Stimulated activated CD4-positive, alpha-beta T cell treated with anti-CD3 and anti-CD28 coated beads, Interleukin-15, amount 100 ng/mL, for 24 hours (primary cell): ENCODE measurements at regions not wholly inside any gene's neighbourhood (a gene's known extent, or its start where the extent isn't known, plus 50 kb on each side); places are given as distances from the start of the nearest gene placed in this dataset.

Experiments used
- DNase-seq: peaks from one replicate; pipeline ENCODE4 v3.0.0-alpha.2; 2020

GRCh38 chr2:120902592-120902991 lies 166.9 kb downstream of the GLI2 start:
- no peak for DNase-seq

- DNase-seq = no peak
Observed at GRCh38 chr2:120904379-120904778, 168.7 kb downstream of the GLI2 start.

DNA sequence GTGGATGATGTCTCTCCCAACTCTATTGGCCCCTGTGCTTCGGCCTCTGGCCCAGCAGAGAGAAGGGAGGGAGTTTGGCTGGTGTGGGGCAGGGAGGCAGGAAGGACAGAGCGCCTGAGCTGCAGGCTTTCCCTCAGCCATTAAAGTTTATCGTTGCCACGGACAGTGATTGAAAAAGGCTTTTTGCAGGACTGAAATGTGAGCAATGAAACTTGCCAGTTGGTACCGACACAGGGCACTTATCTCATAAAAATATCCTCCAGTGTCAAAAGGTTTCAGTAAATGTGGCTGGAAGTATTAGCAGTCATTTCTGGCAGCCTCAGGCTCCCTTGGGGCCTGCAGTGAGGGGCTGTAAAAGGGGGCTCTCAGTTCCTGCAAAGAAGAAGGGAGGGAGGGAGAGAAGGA lies 169.2 kb downstream of the GLI2 start:
- DNase-seq = no peak

GRCh38 chr2:120905298-120905697 lies 169.6 kb downstream of the GLI2 start:
- DNase-seq = no peak

- DNase-seq = no peak
Observed at GRCh38 chr2:120905824-120906571, 170.3 kb downstream of the GLI2 start.

DNA sequence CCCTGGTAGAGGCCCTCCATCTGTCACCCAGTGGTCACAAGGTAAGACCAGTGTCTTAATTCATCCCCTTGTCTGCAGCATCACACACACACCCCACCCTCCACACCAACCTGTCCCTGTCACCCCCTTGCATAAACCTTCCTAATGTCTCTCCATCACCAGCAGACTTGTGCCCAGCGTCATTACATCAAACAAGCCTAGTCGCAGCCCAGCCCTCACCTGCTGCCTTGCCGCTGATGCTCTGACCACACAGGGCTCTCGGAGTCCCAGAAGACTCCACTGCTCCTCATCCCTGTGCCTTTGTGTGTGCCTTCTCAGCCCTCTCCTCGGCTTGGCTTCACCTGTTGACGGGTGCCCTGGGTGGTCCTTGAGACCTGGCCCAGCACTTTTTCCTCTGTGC lies 171.2 kb downstream of the GLI2 start:
- DNase-seq = no peak

DNA sequence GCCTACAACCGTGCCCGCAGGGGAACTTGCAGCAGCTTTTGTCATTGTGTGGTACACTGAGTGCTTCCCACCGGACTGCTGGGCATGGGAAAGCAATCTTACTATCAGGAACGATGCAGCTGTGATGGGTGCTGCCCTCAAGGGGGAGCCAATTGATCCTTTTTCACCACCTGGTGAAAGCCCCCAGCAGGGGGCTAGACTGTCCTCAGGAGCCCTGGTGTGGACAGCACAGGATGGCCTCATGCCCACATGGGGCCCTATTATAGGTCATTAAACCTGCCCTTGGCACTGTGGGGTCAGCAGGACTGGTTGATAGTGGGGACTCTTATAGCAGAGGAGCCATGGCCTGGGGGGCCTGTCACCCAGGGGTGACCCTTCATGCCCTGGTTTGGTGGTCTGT lies 172.2 kb downstream of the GLI2 start:
- DNase-seq = no peak

GRCh38 chr2:120908314-120908975 lies 172.8 kb downstream of the GLI2 start:
- DNase-seq = no peak

DNA sequence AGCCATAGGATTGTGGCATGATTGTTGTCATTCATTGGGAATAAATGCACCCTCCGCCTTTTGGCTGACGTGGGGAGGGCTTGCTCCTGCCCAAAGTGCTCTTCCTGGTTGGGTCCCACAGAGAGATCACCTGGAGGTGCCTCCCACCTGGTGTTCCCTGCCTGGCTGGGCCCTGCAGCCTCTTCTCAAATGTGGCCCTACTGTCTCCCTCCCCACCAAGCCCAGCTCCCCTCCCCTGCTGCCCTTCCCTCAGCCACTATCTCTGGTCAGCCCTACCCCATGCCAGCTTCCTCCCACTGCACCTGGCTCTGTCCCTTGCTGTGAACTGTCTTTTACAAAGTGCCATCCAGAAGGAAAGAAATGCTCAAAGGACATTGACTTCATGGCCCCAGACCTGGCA lies 173.4 kb downstream of the GLI2 start:
- DNase-seq = no peak

DNA sequence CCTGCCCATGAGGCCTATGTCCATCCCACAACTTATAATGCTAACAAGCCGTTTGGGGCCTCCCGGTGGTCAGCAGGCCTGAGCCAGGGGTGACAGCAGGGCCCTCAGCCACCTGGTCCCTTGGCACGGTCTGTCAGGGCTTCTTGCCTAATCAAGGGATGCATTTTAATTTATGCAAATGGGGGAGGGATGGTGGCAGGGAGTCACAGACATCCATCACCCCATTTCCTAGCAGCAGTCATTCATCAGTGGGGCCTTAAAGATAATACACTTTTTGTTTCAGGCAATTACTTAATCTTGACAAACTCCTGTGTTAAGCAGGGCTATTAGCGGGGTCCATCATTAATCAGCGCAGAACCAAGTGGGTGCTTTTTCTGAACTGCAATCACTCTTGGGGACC lies 174.5 kb downstream of the GLI2 start:
- no peak for DNase-seq

DNA sequence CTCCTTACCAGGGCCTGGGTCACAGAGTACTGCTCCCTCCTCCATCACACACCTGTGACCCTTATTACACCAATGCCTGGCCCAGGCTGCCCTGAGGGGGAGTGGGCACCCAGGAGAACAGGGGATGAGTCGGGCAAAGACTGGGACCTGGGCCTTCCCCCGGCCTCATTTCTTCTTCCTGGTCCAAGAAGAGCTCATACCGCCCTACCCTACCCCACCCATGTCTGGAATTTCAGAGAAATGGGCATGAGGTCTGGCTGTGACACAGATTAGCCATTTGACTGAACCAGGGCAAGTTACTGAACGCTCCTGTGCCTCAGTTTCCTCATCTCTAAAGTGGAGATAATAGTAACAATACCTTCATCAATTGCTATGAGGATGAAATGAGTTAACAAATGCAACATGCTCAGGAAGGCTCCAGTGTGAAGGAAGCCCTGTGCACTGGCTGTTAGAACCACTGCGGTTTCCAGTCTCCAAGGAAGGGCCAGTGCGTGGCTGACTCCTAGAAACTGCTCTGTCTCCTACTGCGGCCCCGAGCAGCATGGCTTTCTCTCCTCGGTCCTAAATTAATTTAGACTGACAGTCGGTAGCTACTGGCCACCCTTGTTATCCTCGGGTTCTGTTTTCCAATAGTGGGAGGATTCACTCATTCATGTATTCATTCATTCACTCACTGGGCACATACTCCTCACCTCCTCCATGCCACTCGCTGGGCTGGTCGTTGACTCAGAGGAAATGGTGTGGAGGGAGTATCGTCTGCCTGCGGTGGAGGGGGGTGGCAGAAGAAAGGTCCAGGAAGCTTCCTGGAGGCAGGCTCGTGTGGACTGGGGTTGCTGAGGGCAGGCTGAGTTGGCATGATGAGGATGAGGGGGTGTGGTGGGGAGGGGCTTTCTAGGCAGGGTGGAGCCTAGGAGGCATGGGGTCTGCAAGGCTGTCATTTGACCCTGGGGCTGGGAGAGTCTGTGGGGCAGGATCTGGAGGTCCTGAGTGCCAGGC lies 175.6 kb downstream of the GLI2 start:
- DNase-seq = no peak

DNA sequence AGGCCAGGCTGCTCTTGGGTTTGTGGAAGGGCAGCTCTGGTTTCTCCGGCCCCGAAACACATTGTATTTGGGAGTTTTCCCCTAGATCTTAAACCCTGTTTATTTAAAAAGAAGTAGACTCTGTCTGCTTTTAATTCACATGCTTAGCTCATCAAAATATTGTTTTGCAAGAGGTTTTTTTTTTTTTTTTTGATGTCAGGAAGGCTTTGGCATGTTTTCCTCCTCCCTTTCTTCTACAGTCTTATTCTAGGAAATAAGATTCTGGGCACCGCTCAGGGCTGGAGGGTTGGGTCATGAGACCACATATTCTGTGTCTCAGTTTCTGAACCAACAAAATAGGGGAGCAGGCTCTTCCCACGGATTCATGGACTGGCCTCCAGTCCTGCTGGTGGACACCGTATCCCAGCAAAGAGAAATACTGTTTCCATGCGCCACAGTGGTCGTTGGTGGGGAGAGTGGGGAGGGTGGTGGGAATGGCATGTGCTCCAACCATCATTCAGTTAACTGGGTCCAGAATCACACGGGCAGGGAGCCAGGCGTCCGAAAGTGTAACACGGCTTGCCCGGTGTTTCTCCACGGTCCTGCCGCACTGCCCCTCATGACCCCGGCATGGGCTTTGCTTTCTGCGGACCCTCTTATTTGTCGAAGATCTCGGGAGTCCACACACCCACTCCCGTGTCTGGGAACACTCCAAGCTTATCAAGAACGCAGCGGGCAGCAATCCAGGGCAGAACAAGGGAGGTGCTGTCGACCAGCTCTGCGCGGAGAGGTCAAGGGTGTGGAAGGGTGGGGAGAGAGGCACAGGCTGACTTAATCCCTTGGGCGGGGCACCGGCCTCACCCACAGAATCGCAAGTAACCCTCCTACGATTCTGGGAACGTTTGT lies 176.7 kb downstream of the GLI2 start:
- DNase-seq = no peak

DNA sequence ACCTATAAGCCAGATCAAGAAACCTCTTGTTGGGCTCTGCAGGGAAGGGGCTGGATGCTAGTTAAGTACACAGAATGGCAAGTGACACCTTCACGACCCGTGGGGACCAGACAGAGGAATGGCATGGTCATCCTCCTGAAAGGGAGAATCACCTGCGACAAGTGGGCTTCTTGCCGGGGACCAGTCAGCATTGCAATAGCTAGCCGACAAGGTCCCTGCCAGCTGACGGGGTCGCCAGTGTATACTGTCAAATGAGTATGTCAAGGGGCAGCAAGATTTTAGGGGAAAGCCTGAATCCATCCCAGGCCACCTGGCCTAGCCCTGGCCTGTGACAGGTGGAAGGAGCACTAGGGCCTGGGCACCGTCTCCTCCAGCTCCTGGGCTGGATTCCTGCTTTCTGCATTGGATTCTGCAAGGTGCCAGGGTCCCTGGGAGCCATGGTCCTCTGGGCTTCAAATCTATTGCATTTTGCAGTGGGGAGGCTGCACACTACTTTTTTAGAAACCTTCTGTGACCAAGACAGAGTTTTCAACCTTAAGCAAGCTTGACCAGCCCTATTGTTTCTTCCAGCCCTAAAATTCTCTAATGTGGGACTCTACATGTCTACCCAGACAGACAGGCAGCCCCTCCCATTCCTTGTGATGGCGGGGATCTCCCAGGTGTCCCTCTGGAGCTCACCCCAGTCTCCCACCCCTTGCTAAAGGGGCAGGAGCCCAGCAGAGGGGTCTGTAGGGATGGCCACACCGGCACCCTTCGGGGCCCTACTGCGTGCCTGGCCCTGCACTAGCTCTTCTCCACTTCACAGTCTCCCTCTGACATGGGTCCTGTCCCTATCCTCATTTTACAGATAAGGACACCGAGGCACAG lies 178.5 kb downstream of the GLI2 start:
- no peak for DNase-seq

- no peak for DNase-seq
Observed at GRCh38 chr2:120914839-120915521, 179.3 kb downstream of the GLI2 start.

GRCh38 chr2:120915670-120916069 lies 180.0 kb downstream of the GLI2 start:
- DNase-seq = no peak

DNA sequence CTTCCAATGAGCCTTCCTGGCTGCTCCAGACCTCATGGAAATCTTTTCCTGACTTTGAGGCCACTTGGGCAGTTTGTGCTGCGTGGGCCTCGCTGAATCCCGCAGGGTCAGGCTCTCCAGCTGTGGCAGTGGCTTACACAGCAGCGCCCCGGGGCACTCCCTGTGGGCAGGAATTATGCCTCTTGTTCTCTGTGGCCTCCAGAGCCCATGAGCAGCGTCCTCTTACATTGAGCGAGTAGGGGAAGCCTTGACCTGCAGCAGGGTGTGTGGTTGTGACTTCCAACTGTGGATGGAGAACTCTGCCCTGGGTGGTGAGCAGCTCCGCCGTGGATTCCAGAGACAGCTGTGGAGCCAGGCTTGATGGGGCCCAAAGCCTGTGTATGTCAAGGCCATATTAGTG lies 180.8 kb downstream of the GLI2 start:
- no peak for DNase-seq

DNA sequence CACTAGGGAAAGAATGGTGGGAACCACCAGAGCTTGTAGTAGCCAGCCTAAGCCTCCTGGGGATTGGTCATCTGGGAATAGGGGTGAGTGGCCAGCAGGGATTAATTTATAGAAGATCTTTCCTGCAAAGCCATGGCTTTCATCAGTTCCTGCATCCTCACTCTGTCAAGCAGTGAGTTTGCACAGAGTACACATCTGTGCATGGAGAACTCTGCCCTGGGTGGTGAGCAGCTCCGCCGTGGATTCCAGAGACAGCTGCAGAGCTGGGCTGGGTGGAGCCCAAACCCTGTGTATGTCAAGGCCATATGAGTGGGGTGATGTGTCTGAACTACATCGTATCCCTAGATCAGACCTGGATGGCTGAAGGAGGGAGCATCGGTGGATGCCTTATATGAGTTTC lies 182.2 kb downstream of the GLI2 start:
- no peak for DNase-seq

- DNase-seq = no peak
Observed at GRCh38 chr2:120919216-120919615, 183.5 kb downstream of the GLI2 start.

GRCh38 chr2:120919771-120920453 lies 184.2 kb downstream of the GLI2 start:
- no peak for DNase-seq

- no peak for DNase-seq
Observed at GRCh38 chr2:120920454-120921148, 184.9 kb downstream of the GLI2 start.
